ENCODE measurements at regions not wholly inside any gene's neighbourhood (a gene's known extent, or its start where the extent isn't known, plus 50 kb on each side); places are given as distances from the start of the nearest gene placed in this dataset.
A peak's percentile ranks its signal among the peaks of the same experiment; 100 is the strongest.
"Not testable (repeated sequence)": the region's sequence is repeated elsewhere in the genome, so short reads cannot be mapped to it uniquely, and the experiment has no call there.

DNA sequence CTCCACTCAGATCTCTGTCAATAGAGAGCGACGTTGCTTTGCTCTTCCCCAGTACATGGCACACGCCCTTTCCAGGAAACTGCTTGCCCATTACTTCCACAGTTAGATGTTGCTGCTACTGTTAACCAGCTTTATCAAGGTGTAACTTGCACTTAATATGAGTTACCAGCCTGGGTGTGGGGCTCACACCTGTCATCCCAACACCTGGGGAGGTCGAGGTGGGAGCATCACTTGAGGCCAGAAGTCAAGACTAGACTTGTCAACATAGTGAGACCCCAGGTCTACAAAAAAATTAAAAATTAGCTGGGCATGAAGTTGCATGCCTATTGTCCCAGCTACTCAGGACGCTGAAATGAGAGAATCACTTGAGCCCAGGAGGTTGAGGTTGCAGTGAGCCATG, 177.1 kb upstream of the B3GAT1 start:
- no peak overlapping the region for H3K4me3 Mint-ChIP-seq
- DNase-seq (no peak), ATAC-seq (no peak)
- H3K9me3 Mint-ChIP-seq = no peaks in the 10 kb centered on the region
- peaks cover 38% of the 10 kb centered on the region for H3K27me3 Mint-ChIP-seq
- peaks cover 2% of the 10 kb centered on the region for H3K4me1 Mint-ChIP-seq
- H3K27ac Mint-ChIP-seq = no peak overlapping the region

DNA sequence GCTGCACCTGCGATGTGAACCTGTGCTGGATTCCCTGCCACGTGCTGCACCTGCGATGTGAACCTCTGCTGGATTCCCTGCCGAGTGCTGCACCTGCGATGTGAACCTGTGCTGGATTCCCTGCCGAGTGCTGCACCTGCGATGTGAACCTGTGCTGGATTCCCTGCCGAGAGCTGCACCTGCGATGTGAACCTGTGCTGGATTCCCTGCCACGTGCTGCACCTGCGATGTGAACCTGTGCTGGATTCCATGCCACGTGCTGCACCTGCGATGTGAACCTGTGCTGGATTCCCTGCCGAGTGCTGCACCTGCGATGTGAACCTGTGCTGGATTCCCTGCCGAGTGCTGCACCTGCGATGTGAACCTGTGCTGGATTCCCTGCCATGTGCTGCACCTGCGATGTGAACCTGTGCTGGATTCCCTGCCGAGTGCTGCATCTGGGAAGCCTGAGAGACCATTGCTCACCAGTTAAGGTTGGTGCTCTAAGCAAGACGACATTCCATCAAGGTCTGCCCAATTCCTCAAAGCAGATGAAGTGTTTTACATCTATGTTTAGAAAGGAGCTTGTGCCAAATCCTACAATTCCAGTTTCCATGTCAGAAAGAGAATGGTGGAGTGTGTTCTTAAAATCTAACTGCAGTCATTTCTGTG, 176.5 kb upstream of the B3GAT1 start:
- not testable (repeated sequence) for H3K9me3 Mint-ChIP-seq, DNase-seq, H3K27ac Mint-ChIP-seq, H3K4me1 Mint-ChIP-seq, ATAC-seq, H3K4me3 Mint-ChIP-seq
- peaks cover 43% of the 10 kb centered on the region for H3K27me3 Mint-ChIP-seq

DNA sequence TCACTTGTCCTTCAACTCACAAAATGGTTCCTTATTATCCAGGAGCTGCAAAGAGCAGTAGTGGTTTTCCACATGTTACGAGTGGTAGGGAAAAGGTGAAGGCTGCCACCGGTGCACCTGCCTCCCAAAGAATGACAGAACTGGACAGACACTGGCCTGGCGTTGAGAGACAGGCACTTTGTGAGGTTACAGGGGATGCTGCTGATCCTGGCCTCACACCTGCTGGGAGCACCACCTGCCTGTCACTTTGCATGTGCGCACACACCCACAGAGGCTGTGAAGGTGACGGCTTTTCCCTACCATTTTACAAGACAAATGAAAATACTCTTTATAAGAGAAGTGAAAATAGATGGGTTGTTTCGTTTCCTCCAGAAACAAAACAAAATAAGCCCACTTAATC, 175.3 kb upstream of the B3GAT1 start:
- Mint-ChIP-seq H3K9me3 (no peaks in the 10 kb centered on the region), H3K27me3 (peaks cover 50% of the 10 kb centered on the region), H3K4me3 (no peak overlapping the region), H3K27ac (no peak overlapping the region), H3K4me1 (peaks cover 14% of the 10 kb centered on the region)
- DNase-seq = no peak
- ATAC-seq = no peak

DNA sequence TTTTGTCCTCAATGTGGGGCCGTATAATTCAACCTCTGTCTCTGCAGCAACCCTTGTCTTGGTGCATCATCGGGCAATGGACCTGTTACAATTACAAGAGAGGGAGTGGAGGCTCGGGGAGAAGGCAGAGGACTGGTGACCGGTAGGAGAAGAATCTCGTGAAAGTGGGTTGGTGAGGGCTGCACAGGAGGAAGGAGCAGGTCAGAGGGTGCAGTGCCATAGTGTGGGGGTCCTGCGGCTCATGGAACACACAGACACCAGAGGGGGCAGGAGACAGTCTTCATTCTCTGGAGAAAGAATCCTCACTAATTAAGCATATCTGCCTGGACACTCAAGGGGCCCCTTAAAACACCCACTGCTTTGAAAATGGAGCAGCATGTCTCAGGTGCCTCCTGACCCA, 174.7 kb upstream of the B3GAT1 start:
- Mint-ChIP-seq H3K4me3 (no peak overlapping the region), H3K4me1 (peaks cover 14% of the 10 kb centered on the region), H3K27me3 (peaks cover 50% of the 10 kb centered on the region), H3K9me3 (no peaks in the 10 kb centered on the region), H3K27ac (no peak overlapping the region)
- ATAC-seq (no peak), DNase-seq (no peak)

DNA sequence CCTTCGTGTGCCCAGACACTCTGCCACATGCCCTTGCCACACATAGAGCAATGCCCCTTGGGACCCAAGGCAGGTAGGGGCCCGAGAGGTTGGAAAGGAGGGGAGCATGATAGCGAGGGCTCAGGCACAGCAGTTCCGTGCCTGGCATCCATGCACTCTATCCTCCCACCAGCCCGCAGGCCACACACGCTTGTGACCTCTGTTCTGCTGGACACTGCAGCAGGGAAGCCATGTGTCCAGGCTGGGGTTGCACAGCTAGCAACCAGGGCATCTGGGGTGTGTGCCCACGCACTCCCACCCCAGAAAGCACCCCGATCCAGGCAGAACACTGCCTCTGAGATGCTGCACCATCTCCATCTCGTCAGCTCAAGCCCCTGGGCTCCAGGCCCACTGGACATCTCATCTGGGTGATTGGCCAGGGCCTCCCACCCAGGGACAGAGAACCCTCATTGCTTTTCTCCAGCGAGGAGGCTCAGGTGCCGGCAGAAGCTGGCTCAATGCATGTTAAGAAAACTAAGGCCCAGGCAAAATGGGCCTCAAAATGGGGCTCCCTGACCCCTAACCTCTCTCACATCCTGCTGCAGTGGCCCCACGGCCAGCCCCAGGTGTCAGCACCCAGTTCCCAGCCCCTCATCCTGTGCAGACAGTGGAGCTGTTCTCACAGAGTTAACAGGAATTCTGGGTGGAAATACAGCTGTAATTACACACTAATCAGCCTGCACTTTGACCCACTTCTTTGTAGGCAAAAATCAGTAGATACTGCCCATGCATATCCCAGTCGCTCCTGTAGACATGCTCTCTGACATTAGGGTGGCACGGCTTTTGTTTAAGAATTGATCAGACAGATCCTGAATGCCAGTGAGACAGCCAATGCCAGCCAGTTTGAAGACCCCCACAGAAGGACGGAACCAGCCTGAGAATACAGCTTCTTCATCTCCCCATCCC, 173.9 kb upstream of the B3GAT1 start:
- ATAC-seq = no peak
- H3K27ac Mint-ChIP-seq = no peak overlapping the region
- peaks cover 14% of the 10 kb centered on the region for H3K4me1 Mint-ChIP-seq
- peaks cover 50% of the 10 kb centered on the region for H3K27me3 Mint-ChIP-seq
- no peak for DNase-seq
- H3K9me3 Mint-ChIP-seq = no peaks in the 10 kb centered on the region
- H3K4me3 Mint-ChIP-seq = no peak overlapping the region

DNA sequence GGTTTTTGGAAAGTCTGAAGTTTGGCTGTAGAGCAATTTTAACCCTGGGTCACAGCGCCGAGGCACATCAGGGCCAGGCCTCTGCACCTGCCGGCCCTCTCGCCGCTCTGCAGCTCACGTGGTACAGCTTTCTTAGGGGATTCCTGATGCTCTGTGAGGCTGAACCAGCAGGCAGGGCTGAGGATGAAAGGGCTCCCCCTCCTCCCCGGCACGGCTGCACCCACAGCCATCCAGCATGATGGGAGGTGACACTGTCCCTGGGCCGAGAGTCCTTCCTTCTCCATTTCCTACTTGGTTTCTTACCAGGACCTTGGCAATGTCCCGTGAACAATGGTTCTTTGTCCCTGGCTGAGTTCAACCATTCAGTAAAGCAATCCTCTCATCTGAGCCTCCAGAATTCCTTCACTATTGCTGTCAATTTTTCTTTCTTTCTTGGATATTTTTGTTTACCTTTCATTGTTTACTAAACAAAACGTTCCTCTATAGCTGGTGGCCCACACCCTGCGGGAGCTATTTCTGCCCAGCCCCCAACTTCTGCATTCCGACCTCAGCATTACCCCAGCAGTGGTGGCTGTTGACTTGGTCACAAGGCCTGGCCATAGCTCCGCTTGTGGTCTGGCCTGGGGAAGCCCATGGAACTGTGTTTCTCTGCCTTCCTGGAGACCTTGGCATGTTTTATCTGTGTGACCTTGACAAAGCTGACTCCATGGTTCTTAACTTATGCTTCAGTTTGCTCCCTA, 172.8 kb upstream of the B3GAT1 start:
- Mint-ChIP-seq H3K4me3 (no peak overlapping the region), H3K4me1 (peaks cover 14% of the 10 kb centered on the region), H3K9me3 (no peaks in the 10 kb centered on the region), H3K27ac (peak overlapping the region in 1 of 2 donors; percentile 10), H3K27me3 (peaks cover 59% of the 10 kb centered on the region)
- DNase-seq (no peak), ATAC-seq (no peak)

DNA sequence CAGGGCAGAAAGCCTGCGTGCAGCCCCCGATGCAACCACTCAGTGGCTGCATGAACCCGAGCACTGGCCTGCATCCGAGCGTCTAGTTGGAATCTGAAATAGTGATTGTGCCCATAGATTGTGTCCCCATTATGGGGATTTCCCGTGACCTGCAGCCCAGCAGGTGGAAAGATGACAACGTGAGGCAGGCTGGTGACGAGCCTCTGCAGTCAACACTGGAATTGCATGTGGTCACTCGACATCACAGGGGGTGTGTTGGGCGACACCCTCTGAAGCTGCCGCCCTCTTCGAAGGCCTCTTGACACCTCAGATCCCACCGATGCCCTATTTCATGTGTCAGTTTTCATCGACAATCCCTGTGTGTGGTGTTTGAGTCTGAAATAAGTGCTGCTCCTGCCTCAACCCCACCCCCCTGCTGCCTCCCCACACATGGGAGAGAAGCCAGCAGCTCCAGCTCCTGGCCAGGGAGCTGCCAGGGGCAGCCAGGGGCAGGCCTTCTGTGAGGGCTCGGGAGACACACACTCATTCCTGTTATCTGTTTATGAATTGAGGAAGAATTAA, 172.0 kb upstream of the B3GAT1 start:
- DNase-seq (no peak), ATAC-seq (no peak)
- Mint-ChIP-seq H3K27ac (no peak overlapping the region), H3K9me3 (no peaks in the 10 kb centered on the region), H3K27me3 (peaks cover 55% of the 10 kb centered on the region), H3K4me1 (peaks cover 14% of the 10 kb centered on the region), H3K4me3 (no peak overlapping the region)

DNA sequence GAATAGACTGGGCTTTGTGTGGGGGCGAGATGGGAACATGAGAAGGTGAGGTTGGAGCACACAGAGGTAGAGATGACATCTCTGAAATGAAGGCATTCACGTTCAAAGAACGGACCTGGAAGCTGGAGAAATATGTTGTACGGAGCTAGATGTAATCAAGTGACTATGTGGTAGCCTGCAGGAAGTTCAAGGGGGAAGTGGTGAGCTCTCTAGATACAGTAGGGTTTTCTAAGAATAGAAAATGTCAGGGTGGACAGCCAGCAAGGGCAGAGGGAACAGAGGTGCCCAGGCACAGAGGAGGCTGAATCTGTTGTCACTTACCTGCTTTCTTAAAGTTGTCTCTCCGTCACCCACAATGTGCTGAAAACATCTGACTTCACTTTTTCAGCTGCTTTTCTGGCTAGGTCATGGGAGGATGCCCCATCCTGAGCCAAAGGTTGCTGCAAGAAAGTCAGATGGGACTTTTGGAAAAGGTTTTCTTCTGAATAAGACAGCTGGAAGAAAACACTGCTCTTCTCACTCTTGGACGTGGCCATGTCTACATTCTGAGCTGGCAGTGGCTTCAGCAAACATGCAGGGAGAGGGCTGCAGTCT, 171.5 kb upstream of the B3GAT1 start:
- no peak for DNase-seq
- Mint-ChIP-seq H3K9me3 (no peaks in the 10 kb centered on the region), H3K27ac (no peak overlapping the region), H3K4me1 (peaks cover 14% of the 10 kb centered on the region), H3K27me3 (peaks cover 57% of the 10 kb centered on the region), H3K4me3 (no peak overlapping the region)
- peak; percentile 47 for ATAC-seq

DNA sequence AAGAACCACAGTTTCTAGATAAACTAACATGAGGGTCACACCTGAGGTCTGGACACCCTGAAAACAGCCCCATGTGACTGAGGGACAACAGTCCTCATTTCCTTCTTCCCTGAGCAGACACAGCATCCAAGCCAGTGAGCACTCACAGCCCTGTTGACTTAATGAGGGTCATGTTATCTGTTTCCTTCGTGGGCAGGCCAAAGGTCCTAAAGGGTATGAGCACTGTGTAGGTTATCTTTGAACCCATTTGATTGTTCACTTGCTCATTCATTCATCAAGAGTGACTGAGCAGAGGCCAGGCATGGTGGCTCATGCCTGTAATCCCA, 170.7 kb upstream of the B3GAT1 start:
- Mint-ChIP-seq H3K27ac (peak overlapping the region in 1 of 2 donors; percentile 46), H3K9me3 (no peaks in the 10 kb centered on the region), H3K4me3 (no peak overlapping the region), H3K4me1 (peaks cover 14% of the 10 kb centered on the region), H3K27me3 (peaks cover 58% of the 10 kb centered on the region)
- DNase-seq (no peak), ATAC-seq (no peak)

DNA sequence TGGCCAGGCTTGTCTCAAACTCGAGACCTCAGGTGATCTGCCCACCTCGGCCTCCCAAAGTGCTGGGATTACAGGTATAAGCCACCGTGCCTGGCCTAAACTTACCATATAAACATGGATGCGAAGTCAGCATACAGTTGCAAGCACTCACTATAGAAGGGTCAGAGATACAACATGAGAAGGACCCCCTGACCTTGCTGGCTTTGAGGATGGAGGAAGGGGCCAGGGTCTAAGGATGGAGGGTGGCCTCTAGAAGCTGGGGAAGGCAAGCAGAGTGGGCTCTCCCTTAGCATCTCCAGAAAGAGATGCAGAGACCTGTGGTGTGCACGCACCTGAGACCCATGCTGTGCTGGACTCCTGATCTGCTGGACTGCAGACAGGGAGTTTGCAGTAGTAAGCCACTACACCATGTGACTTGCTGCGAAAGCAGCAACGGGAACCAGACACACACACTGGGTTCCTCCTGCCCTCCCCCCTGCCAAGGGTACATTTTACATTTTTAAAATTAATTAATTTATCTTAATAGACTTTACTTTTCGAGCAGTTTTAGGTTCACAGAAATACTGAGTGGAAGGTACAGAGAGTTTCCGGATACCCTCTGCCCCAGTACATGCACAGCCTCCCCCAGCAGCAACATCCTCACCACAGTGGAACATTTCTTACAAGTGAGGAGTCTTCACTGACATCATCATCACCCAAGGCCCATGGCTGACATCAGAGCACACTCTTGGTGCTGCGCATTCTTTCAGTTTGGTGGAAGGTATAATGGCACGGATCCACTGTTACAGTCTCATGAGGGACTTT, 170.1 kb upstream of the B3GAT1 start:
- Mint-ChIP-seq H3K9me3 (no peaks in the 10 kb centered on the region), H3K27me3 (peaks cover 58% of the 10 kb centered on the region), H3K27ac (no peak overlapping the region), H3K4me3 (no peak overlapping the region), H3K4me1 (peaks cover 14% of the 10 kb centered on the region)
- ATAC-seq (no peak), DNase-seq (no peak)

DNA sequence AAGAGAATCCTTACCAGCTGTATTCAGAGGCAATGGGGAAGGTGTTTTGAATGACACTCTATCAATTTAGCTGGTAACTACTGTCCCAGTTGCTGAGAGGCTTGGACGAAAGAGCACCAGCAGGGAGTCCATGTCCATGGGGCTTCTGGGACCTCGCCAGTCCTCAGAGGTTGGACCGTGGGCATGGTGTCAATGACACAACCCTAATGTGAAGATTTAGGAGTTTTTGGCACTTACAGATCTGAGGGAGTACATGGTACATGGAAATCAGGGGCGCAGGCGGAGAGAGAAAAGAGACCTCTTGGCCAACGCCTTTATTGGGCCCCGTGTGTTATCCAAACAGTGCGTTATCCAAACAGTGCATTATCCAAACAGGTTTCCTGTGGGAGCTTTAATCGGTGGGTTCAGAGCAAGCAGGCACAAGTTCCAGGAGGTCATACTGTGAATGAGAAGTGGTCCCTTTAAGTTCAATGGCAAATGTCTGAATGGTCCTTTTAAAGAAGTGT, 169.1 kb upstream of the B3GAT1 start:
- no peak overlapping the region for H3K27ac Mint-ChIP-seq
- ATAC-seq (no peak), DNase-seq (no peak)
- peaks cover 48% of the 10 kb centered on the region for H3K27me3 Mint-ChIP-seq
- no peaks in the 10 kb centered on the region for H3K9me3 Mint-ChIP-seq
- H3K4me1 Mint-ChIP-seq = peaks cover 14% of the 10 kb centered on the region
- H3K4me3 Mint-ChIP-seq = no peak overlapping the region

DNA sequence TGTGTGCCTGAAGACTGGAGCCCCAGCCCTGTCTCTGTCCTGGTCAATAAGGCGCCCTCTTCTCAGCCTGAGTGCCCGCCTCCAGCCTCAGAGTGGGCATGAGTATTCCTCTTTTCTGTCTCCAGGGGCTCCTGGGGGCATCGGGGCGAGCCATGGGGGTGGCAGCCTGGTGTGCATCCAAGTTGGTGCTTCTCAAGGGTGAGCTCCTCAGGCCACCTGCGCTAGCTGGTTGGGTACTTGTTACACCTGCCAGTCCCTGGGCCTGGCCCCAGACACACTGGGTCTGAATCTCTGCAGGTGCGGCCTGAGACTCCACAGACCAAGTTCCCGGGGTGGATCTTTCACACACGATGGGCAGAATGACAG, 168.6 kb upstream of the B3GAT1 start:
- DNase-seq (no peak), ATAC-seq (no peak)
- Mint-ChIP-seq H3K9me3 (no peaks in the 10 kb centered on the region), H3K27ac (no peak overlapping the region), H3K27me3 (peaks cover 48% of the 10 kb centered on the region), H3K4me1 (peaks cover 14% of the 10 kb centered on the region), H3K4me3 (no peak overlapping the region)

DNA sequence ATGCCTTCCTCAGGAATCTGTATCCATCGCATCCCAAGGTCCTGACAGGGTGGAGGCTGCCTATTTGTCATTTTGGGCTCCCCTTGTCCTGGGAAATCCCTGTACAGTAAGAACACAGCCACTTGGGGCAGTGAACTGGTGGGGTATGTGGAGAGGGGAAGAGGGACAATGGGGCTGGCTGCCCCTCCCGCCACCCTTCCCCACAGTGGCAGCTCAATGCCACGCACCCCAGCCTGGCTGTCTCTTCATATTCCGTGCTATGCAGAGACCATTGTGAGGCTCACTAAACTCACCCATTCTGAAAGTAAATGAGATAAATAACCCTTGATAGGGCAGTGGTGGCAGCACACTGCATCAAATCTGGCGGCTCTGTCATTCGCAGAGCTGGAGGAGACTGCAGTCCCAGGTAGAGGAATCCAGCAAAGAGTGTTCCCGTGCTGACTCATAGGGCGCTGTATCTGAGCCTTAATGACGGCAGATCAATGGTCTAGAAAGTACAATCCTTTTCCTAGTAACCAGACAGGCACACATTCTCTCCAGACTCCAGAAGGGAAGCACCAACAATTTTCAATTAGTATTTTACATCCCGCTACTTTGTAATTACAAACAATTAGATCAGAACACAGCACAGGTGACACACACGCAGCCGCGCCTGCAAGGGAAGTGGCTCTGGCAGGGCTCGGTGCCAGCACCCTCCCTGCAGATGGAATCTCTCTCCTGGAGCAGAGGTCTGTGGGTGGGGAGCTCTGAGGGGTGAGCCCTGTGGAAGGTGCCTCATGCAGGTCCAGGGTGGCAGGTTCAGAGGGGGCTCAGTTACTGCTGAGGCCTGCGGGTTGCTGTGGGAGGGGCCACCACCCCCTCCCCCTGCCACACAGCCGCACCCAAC, 167.9 kb upstream of the B3GAT1 start:
- no peak overlapping the region for H3K27ac Mint-ChIP-seq
- no peak overlapping the region for H3K4me3 Mint-ChIP-seq
- H3K9me3 Mint-ChIP-seq = no peaks in the 10 kb centered on the region
- ATAC-seq = no peak
- peaks cover 14% of the 10 kb centered on the region for H3K4me1 Mint-ChIP-seq
- H3K27me3 Mint-ChIP-seq = peaks cover 42% of the 10 kb centered on the region
- no peak for DNase-seq
